HEK293 (cell line): ENCODE measurements at regions not wholly inside any gene's neighbourhood (a gene's known extent, or its start where the extent isn't known, plus 50 kb on each side); places are given as distances from the start of the nearest gene placed in this dataset.

Experiments
- CTCF ChIA-PET: fragments of 350-600 bp; formaldehyde crosslinking; extraction: SDS; loops from one replicate; lab custom pipeline; 2021; ENCODE audit warnings: antibody characterized with exemption; lab: Yijun Ruan, JAX
- POLR2A ChIA-PET: fragments of 300-600 bp; formaldehyde crosslinking; extraction: SDS; loops from one replicate; lab custom pipeline; 2020; ENCODE audit warnings: antibody characterized with exemption, inconsistent platforms; lab: Yijun Ruan, JAX
- H3K27ac ChIP-seq: fragments of 200-500 bp; sonication (Bioruptor generic); 2 replicates; pipeline ENCODE4 v1.5.1; 2014; ENCODE audit warnings: low read depth, low read length, control low read depth, inconsistent platforms; ENCODE audit errors: extremely low read depth
- H3K36me3 ChIP-seq, 2 experiments: fragments of 200-500 bp in 1 of 2; sonication (Bioruptor generic) in 1 of 2; 1 replicate in 1 of 2; 2 replicates in 1 of 2; pipeline ENCODE4 v1.5.1; 2014 to 2017; ENCODE audit warnings: inconsistent platforms in 2 of 2, low read length in 2 of 2; ENCODE audit not compliant: control insufficient read depth in 2 of 2, insufficient read depth in 1 of 2
- H3K4me1 ChIP-seq: fragments of 200-500 bp; sonication (Bioruptor generic); 2 replicates; pipeline ENCODE4 v1.5.1; 2014; ENCODE audit warnings: mild to moderate bottlenecking, low read length, inconsistent platforms; ENCODE audit not compliant: control insufficient read depth, insufficient read depth
- H3K4me3 ChIP-seq: 2 replicates; pipeline ENCODE4 v1.5.1; 2011; ENCODE audit warnings: low read depth, mild to moderate bottlenecking, control low read depth, low read length, moderate library complexity
- H3K9me3 ChIP-seq: fragments of 200-500 bp; sonication (Bioruptor generic); 2 replicates; pipeline ENCODE4 v1.5.1; 2014; ENCODE audit warnings: low read depth, low read length, inconsistent platforms; ENCODE audit not compliant: control insufficient read depth, insufficient read depth
- CTCF ChIP-seq: fragments of 450-650 bp; formaldehyde crosslinking; IDR thresholded peaks from 2 replicates; pipeline ENCODE4 v1.5.1; 2016; ENCODE audit warnings: missing biosample characterization, missing genetic modification characterization
- GFI1B ChIP-seq: fragments of 450-650 bp; formaldehyde crosslinking; IDR thresholded peaks from 2 replicates; pipeline ENCODE4 v1.5.1; 2016; ENCODE audit warnings: missing biosample characterization, missing genetic modification characterization
- HOXC10 ChIP-seq: sonication (generic); formaldehyde crosslinking; IDR thresholded peaks from 2 replicates; pipeline ENCODE4 v1.8.1; 2023; ENCODE audit warnings: mild to moderate bottlenecking, missing genetic modification reagents
- MEIS1 ChIP-seq: sonication (generic); formaldehyde crosslinking; IDR thresholded peaks from 2 replicates; pipeline ENCODE4 v1.8.1; 2022; ENCODE audit warnings: missing genetic modification reagents, mild to moderate bottlenecking, borderline replicate concordance
- MZF1 ChIP-seq: fragments of 450-650 bp; formaldehyde crosslinking; IDR thresholded peaks from 2 replicates; pipeline ENCODE4 v1.5.1; 2017; ENCODE audit warnings: missing biosample characterization, missing genetic modification characterization, borderline replicate concordance
- REST ChIP-seq: fragments of 450-650 bp; formaldehyde crosslinking; IDR thresholded peaks from 2 replicates; pipeline ENCODE4 v1.5.1; 2016; ENCODE audit warnings: missing biosample characterization, missing genetic modification characterization
- TSHZ1 ChIP-seq: fragments of 450-650 bp; formaldehyde crosslinking; IDR thresholded peaks from 2 replicates; pipeline ENCODE4 v1.5.1; 2016; ENCODE audit warnings: missing biosample characterization, missing genetic modification characterization, borderline replicate concordance
- ZNF133 ChIP-seq: fragments of 450-650 bp; formaldehyde crosslinking; IDR thresholded peaks from 2 replicates; pipeline ENCODE4 v1.5.1; 2016; ENCODE audit warnings: missing biosample characterization, missing genetic modification characterization
- ZNF140 ChIP-seq: fragments of 450-650 bp; formaldehyde crosslinking; IDR thresholded peaks from 2 replicates; pipeline ENCODE4 v1.5.1; 2016; ENCODE audit warnings: missing biosample characterization, missing genetic modification characterization
- ZNF214 ChIP-seq: fragments of 450-650 bp; formaldehyde crosslinking; IDR thresholded peaks from 2 replicates; pipeline ENCODE4 v1.5.1; 2017; ENCODE audit warnings: missing biosample characterization, mild to moderate bottlenecking, missing genetic modification characterization, borderline replicate concordance
- ZNF248 ChIP-seq: fragments of 450-650 bp; formaldehyde crosslinking; IDR thresholded peaks from 2 replicates; pipeline ENCODE4 v1.5.1; 2017; ENCODE audit warnings: missing biosample characterization, missing genetic modification characterization
- ZNF354C ChIP-seq: fragments of 450-650 bp; formaldehyde crosslinking; IDR thresholded peaks from 2 replicates; pipeline ENCODE4 v1.5.1; 2016; ENCODE audit warnings: missing biosample characterization, missing genetic modification characterization, low read depth, borderline replicate concordance
- ZNF37A ChIP-seq: fragments of 450-650 bp; IDR thresholded peaks from 2 replicates; pipeline ENCODE4 v1.5.1; 2018; ENCODE audit warnings: missing biosample characterization, missing genetic modification characterization
- ZNF514 ChIP-seq: fragments of 450-650 bp; formaldehyde crosslinking; IDR thresholded peaks from 2 replicates; pipeline ENCODE4 v1.5.1; 2016; ENCODE audit warnings: missing biosample characterization, missing genetic modification characterization
- ZNF530 ChIP-seq: fragments of 450-650 bp; formaldehyde crosslinking; IDR thresholded peaks from 2 replicates; pipeline ENCODE4 v1.5.1; 2016; ENCODE audit warnings: low read depth, missing biosample characterization, missing genetic modification characterization
- ZNF549 ChIP-seq: fragments of 450-650 bp; IDR thresholded peaks from 2 replicates; pipeline ENCODE4 v1.5.1; 2018; ENCODE audit warnings: missing biosample characterization, missing genetic modification characterization, mild to moderate bottlenecking, inconsistent platforms, moderate library complexity
- ZNF658 ChIP-seq: fragments of 450-650 bp; formaldehyde crosslinking; IDR thresholded peaks from 2 replicates; pipeline ENCODE4; 2016; ENCODE audit warnings: missing biosample characterization, missing genetic modification characterization

GRCh38 chr2:49291619-49292018 is 137.3 kb upstream of the FSHR start (continued):
- no peak for TF ChIP-seq CTCF (tag by site-specific recombination)
- TF ChIP-seq ZNF248 (tag by site-specific recombination), result no peak
- no peak for TF ChIP-seq ZNF214 (tag by site-specific recombination)
- TF ChIP-seq, all 188 proteins: peak for 0

- Histone ChIP-seq H3K36me3 (no peaks in the 10 kb centered on the region), H3K9me3 (no peaks in the 10 kb centered on the region), H3K4me1 (no peaks in the 10 kb centered on the region), H3K27ac (no peak overlapping the region), H3K4me3 (no peak overlapping the region)
- TF ChIP-seq MEIS1 (CRISPR knock-in tag) (no peak), GFI1B (tag by site-specific recombination) (no peak), MZF1 (tag by site-specific recombination) (no peak), HOXC10 (CRISPR knock-in tag) (no peak), ZNF530 (no peak), TSHZ1 (tag by site-specific recombination) (no peak), ZNF37A (tag by site-specific recombination) (no peak), ZNF514 (tag by site-specific recombination) (no peak), ZNF140 (tag by site-specific recombination) (no peak), ZNF133 (tag by site-specific recombination) (no peak), ZNF658 (no peak), ZNF354C (no peak), ZNF549 (tag by site-specific recombination) (no peak)
- POLR2A ChIA-PET, result no interaction called here
- CTCF ChIA-PET, result interaction anchor here (0.9 kb wide), 1 partner anchor 276 kb away, joined by 3 read pairs; no protein-coding TSS in a partner anchor
Observed at GRCh38 chr2:49289711-49290110, 135.4 kb upstream of the FSHR start.

- Histone ChIP-seq H3K27ac (no peak overlapping the region), H3K4me3 (no peak overlapping the region), H3K36me3 (no peaks in the 10 kb centered on the region), H3K4me1 (no peaks in the 10 kb centered on the region), H3K9me3 (no peaks in the 10 kb centered on the region)
- no peak for TF ChIP-seq REST
- ChIA-PET CTCF (interaction anchor here (0.9 kb wide), 1 partner anchor 275 kb away, joined by 3 read pairs; no protein-coding TSS in a partner anchor), POLR2A (no interaction called here)
Observed at GRCh38 chr2:49288902-49289700, 134.8 kb upstream of the FSHR start.
